ENCODE measurements at regions not wholly inside any gene's neighbourhood (a gene's known extent, or its start where the extent isn't known, plus 50 kb on each side); places are given as distances from the start of the nearest gene placed in this dataset.
"Not testable (repeated sequence)": the region's sequence is repeated elsewhere in the genome, so short reads cannot be mapped to it uniquely, and the experiment has no call there.

DNA sequence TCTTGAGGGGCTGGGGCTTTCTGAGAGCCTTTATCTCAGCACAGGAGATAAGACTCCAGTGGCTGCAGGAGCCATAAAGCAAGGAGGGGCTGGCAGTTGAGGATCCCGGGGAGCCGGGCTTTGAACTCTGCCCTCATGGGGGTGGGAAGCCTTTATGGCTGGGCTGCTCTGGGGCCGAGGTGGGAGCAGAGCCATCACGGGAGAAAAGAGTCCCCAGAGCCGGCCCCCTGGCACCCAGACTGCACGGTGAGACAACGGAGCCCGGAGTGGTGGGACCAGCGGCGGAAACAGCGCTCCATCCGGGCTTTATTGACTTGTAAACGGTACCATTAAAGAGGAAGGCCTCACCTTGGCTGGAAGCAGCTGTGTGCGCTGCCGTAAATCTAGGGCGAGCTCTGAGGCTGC, 162.6 kb downstream of the MYCN start:
- in situ Hi-C loops (cut with MboI; ENCODE audit: low sequenced_read_pairs) = no loop called here

DNA sequence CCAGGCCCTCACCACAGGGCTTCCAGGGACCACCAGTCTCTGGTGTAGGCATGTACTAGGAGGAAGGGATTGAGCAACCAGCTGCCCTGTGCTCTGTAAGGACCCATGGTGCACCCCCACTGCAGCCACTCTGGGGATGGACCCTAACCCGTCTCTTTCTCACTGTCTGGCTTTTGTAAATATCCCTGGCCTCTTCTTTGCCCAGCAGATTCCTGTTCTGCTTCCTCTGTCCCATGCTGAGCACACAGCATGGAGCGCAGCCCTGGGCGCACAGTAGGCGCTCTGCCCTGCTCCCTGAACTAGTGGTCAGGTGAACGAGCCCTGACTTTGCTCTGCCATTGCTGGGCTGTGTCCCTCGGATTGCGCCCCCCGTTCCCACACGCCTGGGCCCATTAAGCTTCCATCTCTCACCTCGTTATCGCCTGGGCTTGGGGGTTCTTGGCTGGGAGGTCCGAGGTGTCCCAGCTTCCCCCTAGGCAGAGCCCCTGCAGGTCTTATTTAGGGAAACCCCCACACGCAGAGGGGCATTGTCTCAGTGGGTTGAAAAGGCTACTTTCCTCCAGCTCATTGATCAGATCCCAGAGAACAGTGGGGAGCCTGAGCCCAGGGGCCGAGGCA, 162.1 kb downstream of the MYCN start:
- in situ Hi-C loops (cut with MboI; ENCODE audit: low sequenced_read_pairs) = no loop called here

DNA sequence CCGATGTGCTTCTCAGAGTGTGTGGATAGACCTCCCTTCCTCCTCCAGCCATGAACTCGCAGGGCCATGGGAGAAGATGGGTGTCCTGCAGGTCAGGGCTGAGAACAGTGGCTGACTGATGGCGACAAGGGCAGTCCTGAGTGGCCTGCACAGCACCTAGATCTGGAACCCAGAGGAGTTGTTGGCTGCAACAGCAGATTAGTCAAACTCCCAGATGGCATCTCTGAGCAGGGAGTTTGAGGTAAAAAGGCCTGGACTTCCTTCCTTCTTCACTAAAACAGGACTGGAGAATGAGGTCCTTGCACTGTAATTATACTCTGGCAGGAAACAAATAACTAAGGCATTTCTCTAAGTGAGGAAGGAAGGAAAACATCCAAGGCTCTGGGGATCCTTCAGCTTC, 160.8 kb downstream of the MYCN start:
- in situ Hi-C loops (cut with MboI; ENCODE audit: low sequenced_read_pairs) = no loop called here

DNA sequence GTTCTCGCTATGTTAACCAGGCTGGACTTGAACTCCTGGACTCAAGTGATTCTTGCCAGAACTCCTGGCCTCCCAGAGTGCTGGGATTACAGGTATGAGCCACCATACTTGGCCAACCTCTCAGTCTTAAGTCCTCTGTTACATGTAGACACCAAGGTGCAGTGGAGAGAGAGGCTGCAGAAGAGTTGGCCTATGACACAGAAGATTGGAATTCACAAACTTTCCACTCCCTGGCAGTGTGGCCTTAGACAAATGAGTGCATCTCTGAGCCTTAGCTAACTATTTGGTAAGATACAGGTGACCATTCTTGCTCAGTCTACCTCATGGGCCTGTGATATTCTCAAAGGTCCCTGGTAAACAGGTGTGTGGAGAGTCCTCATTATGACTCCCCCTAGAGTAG, 159.7 kb downstream of the MYCN start:
- in situ Hi-C loops (cut with MboI; ENCODE audit: low sequenced_read_pairs) = no loop called here

DNA sequence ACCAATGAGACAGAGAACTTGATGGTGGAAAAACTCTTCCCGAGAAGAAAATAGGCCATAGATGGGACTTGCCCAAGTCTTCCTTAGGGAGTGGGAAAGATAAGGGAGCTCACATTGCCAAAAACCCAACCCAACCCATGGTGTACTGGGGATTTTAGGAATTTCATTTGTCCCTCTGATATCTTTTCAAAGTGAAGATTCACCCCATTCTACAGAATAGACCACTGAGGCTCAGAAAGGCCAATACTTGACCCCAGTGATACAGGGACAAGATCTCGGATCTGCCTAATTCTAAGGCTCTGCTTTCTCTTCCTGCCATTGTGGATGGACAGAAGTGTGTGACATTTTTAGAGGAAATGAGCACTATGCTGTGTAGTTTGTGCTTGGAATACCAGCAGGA, 159.0 kb downstream of the MYCN start:
- in situ Hi-C loops (cut with MboI; ENCODE audit: low sequenced_read_pairs) = no loop called here

DNA sequence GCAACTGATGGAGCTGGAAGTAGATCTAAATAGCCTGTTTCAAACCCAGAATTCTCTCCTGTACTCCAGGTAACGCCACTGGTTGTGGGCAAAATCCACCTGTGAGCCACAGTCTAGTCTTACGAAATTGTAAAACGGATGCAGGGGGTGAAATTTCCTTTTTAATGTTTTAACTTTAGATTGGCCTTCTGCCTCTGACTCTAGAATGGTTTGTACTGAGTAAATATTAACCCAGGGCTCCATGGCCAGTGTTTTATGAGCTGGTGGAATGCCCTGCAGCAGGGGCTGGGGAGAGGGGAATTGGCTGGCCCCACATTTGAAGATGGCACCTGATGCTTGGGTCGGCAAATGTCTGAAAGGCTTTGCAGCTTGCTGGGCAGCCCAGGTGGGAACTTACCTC, 156.6 kb downstream of the MYCN start:
- in situ Hi-C loops (cut with MboI; ENCODE audit: low sequenced_read_pairs) = no loop called here

DNA sequence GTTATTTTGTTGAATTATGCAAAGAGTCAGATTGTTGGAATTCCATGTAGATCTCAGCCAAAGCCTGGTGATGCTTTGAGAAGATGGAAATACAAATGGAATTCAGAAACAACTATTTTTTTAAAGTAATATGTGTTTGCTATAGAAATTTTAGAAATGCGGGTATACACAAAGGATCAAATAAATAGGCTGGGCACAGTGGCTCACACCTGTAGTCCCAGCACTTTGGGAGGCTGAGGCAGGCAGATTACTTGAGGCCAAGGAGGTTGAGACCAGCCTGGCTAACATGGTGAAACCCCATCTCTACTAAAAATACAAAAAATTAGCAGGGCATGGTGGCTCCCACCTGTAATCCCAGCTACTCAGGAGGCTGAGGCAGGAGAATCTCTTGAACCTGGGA, 155.1 kb downstream of the MYCN start:
- in situ Hi-C loops (cut with MboI; ENCODE audit: low sequenced_read_pairs) = not testable (repeated sequence)

DNA sequence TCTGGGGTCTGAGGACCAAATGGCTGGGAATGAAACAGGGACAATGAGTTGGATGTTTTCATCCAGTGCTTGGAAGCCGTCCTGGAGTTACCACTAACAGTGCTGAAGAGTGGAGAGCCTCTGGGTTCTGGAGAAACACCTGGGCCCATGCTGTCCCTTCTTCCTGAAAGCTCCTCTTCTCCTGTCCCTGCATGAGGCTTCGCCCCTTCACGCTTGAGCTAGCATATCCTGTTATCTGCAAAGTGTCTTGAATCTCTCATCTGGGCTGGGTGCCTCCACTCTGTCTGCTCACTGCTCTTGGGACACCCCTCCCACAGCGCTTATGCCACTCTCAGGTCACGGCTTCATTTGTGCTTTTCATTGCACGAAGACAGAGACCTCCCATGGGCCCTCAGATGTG, 154.5 kb downstream of the MYCN start:
- in situ Hi-C loops (cut with MboI; ENCODE audit: low sequenced_read_pairs) = no loop called here

DNA sequence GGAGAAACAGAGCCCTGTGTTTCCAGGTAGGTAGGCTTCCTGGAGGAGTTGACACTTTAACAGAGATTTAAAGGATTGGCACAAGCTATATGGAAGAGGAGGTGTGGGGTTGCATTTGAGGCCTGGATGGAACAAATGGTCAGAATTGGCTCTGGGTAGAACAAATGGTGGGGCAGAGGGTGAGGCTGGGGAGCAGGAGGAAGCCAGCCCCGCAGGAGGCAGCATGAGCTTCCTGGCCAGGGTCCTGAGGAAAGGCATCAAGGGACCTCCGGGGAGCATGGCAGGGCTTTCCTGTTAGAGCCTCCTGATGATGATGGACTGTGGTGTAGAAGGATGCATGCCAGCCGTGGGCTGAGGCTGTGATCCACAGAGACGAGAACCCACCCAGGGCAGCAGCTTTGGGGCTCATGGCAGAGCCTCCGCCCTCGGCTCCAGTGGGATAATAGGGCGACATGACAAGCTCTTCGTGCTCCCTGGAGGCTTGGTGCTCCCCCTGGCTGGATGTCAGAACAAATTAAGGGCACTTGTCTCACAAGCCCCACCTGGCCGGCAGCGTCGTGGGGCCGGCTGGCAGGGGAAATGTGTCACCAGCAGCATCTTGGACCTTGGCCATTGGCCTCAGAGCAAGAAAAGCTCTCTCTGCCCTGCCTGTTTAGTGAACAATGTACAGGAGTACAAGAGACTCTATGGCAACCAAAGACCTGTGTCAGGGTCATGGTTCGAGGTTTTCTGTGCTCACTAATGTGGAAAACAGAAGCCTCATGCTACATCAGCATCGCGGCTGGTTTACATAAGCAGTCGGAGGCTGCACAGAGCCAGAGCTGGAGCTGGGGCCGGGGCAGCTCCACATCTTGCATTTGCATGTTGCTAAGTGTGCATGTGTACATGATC, 153.5 kb downstream of the MYCN start:
- in situ Hi-C loops (cut with MboI; ENCODE audit: low sequenced_read_pairs) = no loop called here

DNA sequence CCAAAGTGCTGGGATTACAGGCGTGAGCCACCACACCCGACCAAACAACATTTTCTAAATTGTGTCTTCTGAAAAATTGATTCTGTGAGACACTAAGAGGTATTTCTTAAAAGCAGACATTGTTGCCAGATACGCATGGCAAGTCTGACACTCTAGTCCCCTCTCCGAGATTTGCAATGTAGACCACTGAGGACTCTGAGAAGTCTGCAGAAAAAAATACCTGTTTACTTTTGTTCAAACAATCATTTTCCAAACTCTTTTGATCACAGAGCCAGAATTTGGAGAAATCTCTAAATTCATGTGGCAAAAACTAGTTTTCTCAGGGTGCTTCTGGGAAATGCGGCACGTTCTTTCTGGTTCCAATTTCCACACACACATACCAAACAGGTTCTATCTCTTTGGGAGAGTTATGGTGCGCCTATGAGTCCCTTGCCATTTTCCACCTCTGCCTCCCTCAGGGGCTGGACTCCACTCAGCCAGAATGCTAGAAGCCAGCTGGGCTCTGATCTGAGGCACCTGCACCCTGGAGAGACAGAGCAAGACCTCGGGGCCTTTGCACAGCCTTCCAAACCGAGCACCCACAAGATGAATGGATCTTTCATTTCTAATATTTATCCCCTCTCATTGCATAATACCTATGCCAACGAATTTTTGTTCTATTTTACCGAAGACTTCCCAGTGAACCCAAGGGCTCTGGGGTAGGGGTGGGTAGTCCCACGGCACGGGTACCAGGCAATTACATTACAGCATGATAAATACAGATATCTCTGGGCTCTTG, 152.7 kb downstream of the MYCN start:
- in situ Hi-C loops (cut with MboI; ENCODE audit: low sequenced_read_pairs) = no loop called here

DNA sequence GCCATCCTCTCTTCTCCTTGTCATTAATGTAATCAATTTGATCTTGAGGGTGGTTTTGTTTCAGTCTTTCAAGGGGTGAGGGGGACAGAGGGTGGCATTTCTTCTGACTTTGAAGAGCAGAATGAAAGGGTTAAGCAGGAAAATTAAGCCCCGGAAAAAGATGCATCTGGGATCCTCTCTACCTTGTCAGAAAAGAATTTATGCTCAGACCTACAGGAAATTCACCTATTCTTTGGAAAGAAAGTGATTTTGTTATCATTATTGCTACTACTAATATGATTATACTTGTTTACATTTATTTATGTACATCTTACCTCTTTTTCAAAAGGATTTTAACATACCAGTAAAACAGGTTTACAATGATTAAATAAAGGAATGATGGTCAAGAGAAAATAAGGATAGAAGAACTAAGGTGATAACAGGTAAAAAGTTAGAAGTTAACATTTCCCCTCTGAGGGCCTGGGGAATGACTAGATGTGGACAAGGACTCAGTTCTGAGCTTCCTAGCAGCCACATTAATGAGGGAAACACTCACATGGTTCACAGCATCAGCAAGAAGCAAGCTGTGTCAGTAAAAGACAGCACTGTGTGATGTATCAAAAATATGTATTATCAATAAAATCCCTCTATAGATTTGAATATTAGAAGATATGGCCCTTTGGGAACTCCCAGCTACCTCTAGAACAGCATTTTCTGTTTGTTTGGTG, 151.4 kb downstream of the MYCN start:
- in situ Hi-C loops (cut with MboI; ENCODE audit: low sequenced_read_pairs) = no loop called here

DNA sequence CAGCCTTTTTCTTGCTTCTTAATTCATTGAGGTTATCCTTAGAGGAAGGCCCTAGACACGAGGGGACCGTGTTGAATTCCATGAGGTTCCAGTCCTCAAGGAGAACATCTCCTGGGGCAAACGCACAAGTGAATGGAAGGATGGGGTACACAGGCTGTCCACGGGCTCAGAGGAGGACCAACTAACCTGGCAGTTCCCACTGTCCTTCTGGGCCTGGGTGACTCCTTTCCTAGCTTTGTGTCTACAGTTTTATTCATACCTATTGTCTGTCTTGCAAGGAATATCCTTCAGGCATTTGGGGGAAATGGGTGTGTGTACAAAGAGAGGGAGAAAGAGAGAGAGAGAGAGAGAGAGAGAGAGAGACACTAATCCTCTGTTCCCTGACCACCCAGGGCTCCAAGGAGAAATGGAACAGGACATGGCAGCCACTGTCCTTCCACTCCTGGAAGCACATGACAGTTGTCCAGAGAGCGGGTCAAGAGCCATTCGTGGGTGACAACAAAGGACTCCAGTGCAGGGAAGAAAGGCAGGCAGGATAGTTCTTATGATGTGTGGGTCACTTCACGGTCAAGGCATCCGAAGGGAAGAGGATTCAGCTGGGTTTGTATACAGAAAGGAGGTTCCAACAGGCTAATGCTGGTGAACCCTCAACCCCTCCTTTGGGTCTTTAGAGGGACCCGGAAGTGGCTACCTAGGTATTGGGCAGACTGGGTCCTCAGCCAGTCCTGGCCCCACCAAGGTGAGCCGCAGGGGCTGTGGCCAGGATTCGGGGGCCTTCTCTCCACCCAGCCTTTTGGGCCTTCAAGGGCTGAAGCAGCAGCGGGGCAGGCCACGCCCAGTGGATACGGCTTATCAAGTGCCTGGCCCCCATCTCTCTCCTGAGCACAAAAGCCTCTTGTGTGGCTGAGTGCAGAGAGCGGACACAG, 150.6 kb downstream of the MYCN start:
- in situ Hi-C loops (cut with MboI; ENCODE audit: low sequenced_read_pairs) = no loop called here

DNA sequence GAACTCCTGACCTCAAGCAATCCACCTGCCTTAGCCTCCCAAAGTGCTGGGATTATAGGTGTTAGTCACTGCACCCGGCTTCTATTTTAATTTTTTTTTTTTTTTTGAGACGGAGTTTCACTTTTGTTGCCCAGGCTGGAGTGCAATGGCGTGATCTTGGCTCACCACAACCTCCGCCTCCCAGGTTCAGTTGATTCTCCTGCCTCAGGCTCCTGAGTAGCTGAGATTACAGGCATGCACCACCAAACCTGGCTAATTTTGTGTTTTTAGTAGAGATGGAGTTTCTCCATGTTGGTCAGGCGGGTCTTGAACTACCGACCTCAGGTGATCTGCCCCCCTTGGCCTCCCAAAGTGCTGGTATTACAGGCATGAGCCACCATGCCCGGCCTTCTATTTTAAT, 149.1 kb downstream of the MYCN start:
- in situ Hi-C loops (cut with MboI; ENCODE audit: low sequenced_read_pairs) = not testable (repeated sequence)

DNA sequence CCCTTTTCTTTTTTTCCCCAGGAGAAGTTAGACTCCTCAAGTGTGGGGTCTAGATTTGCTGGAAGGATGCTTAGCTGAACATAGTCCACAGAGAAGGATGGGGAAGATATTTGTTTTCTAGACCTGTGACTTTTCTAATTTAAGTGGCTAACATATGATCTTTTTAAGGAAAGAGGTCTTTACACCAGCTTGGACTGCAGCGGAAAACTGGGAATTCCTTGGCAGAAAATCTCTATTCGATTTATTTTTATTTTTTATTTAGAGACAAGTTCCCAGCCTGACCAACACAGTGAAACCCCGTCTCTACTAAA, 148.4 kb downstream of the MYCN start:
- in situ Hi-C loops (cut with MboI; ENCODE audit: low sequenced_read_pairs) = no loop called here

DNA sequence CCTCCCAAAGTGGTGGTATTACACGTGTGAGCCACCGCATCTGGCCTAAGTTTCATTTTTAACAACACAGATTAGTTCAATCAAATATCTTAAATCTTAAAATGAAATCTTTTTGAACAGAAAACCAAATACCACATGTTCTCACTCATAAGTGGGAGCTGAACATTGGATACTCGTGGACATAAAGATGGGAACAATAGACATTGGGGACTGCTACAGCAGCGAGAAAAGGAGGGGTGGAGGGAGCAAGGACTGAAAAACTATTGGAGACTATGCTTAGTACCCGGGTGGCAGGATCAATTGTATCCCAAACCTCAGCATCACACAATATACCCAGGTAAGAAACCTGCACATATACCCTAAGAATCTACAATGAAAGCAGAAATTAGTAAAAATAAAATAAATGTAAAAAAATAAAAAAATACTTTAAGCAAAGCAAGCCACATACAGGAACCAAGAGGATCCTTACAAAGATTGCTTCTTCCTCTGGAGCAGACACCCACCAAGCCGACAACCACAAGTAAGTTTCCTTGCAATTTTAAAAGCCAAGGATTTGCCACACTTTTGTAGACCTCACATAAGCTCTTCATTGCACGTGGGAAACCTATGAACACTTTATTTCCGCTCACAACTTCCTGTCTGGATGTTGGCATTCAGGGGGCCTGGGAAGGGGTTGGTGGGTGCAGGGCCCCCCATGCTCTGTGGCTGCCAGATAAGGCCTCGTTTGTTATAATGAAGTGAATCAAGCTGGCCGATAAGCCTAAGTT, 147.9 kb downstream of the MYCN start:
- in situ Hi-C loops (cut with MboI; ENCODE audit: low sequenced_read_pairs) = no loop called here

DNA sequence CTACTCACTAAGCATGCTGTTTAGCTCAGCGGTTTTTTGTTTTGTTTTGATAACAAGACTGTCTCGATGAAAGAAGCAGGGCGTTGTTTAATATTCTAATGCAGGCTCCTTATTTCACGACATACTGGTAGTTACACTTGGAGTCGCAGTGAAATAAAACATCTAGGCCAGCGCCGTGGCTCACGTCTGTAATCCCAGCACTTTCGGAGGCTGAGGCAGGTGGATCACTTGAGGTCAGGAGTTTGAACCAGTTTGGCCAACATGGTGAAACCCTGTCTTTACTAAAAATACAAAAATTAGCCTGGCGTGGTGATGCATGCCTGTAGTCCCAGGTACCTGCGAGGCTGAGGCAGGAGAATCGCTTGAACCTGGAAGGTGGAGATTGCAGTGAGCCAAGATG, 145.8 kb downstream of the MYCN start:
- in situ Hi-C loops (cut with MboI; ENCODE audit: low sequenced_read_pairs) = not testable (repeated sequence)

DNA sequence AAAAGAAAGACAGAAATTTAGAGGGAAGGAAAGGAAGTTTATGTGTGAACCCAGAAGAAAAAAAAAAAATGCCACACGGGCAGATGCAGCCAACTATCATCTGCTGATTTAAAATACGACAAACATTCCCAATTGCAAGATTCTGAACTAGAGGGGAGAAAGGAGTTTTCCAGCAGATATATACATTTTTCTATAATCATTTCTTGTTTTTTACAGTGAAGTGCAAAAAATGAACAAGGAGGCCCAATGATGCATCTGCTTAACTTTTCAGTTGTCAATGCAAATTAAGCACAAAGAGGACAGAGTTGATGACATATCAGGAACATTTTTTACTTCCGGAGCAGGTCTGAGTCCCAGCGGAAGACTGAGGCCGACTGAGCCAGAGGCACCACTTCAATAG, 144.7 kb downstream of the MYCN start:
- in situ Hi-C loops (cut with MboI; ENCODE audit: low sequenced_read_pairs) = no loop called here

DNA sequence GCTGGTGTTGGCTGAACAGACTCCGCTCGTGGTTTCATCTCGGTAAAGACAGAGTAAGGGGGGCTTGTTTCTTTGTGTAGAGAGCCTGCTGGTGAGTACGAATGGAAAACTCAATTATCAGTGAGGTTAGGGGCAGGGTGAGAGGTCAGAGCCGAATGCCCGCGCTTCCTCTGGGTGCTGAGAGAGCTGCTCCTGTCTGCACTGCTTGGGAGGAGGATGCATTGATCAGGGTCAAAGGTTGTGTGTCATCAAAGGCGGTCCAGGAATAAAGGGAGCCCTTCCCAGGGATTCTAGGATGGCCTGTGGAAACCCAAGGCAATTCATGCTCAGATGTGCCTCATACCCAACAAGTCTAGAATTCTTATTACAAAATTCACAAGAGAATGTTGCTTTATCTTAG, 143.9 kb downstream of the MYCN start:
- in situ Hi-C loops (cut with MboI; ENCODE audit: low sequenced_read_pairs) = no loop called here

DNA sequence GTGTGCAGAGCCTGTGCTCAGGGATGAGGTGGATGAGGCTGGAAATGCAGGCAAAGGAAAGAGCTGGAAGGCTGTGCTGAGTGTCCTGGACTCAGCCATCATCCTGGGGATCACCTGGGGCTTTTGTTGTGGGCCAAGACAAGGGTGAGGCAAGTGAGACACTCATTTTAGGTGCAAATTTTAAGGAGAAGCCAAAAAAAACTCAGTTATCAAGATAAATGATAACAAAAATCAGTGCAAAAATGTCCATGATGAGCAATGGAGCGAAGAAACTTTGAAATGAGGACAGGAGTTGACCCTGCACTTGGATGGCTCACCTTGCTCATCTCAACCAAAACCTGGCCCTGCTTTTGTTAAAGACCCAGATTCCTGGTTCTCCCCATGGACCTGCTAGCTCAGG, 141.9 kb downstream of the MYCN start:
- in situ Hi-C loops (cut with MboI; ENCODE audit: low sequenced_read_pairs) = no loop called here
